HCT116 (cell line): ENCODE measurements at regions not wholly inside any gene's neighbourhood (a gene's known extent, or its start where the extent isn't known, plus 50 kb on each side); places are given as distances from the start of the nearest gene placed in this dataset.

Source experiments
- ATAC-seq: fragments of 200-7000 bp; cut with Tn5 transposase; 2 replicates; pipeline ENCODE4 v1.9.1; 2020; ENCODE audit warnings: mild to moderate bottlenecking, moderate library complexity
- BruUV-seq: library from RNA; stranded (reverse); fragments of 400-500 nt; replicated peaks from 2 replicates; lab custom pipeline; 2021; lab: Mats Ljungman, UMichigan
- CTCF ChIA-PET: fragments of 300-600 bp; sonication (Branson Sonifier 250); formaldehyde crosslinking; loops from one replicate; lab custom pipeline; 2021; ENCODE audit warnings: antibody characterized with exemption; lab: Charles Lee
- POLR2A ChIA-PET: fragments of 300-600, 350-600 bp; sonication (Branson Sonifier 250); formaldehyde crosslinking; loops from one replicate; lab custom pipeline; 2021; ENCODE audit warnings: antibody characterized with exemption; lab: Charles Lee
- RAD21 ChIA-PET, 2 experiments: fragments of 300-600 bp; sonication (Branson Sonifier 250); formaldehyde crosslinking; loops; one replicate each; lab custom pipeline; 2023; ENCODE audit warnings: low total read pairs in 2 of 2; ENCODE audit not compliant: uncharacterized antibody in 2 of 2, unreplicated experiment in 2 of 2, low non-redundant PET in 1 of 2; lab: Charles Lee
- DNase-seq: peaks from one replicate; pipeline ENCODE4 v3.0.0-alpha.2; 2010; ENCODE audit warnings: low read depth, low spot score
- H2AFZ ChIP-seq: fragments of 200-600 bp; shearing (Covaris generic), sonication (generic); 2 replicates; pipeline ENCODE4 v1.6.1; 2017; ENCODE audit warnings: low read depth, mixed run types, mixed read lengths, antibody characterized with exemption, low read length; ENCODE audit not compliant: poor library complexity, severe bottlenecking
- H3K27ac ChIP-seq: 2 replicates; pipeline ENCODE4 v1.5.1; 2012; ENCODE audit warnings: low read depth, low read length
- H3K27me3 ChIP-seq: fragments of 200-600 bp; sonication (generic); 2 replicates; pipeline ENCODE4 v1.6.1; 2016; ENCODE audit warnings: mixed run types, low read length, mixed read lengths; ENCODE audit not compliant: insufficient read depth
- H3K36me3 ChIP-seq, 2 experiments: fragments of 200-500 bp in 1 of 2; fragments of 200-600 bp in 1 of 2; sonication (Bioruptor generic) in 1 of 2; sonication (generic) in 1 of 2; 2 replicates each; pipeline versions ENCODE4 v1.5.1 to v1.6.1; 2014 to 2016; ENCODE audit warnings: low read length in 2 of 2, inconsistent platforms in 1 of 2, mixed read lengths in 1 of 2, mixed run types in 1 of 2; ENCODE audit not compliant: insufficient read depth in 2 of 2, control insufficient read depth in 1 of 2
- H3K4me1 ChIP-seq, 2 experiments: fragments of 200-600 bp in 1 of 2; sonication (generic) in 1 of 2; 2 replicates each; pipeline versions ENCODE4 v1.5.1 to v1.6.1; 2012 to 2017; ENCODE audit warnings: low read length in 2 of 2, inconsistent platforms in 1 of 2, mild to moderate bottlenecking in 1 of 2, mixed read lengths in 1 of 2, mixed run types in 1 of 2, moderate library complexity in 1 of 2; ENCODE audit not compliant: insufficient read depth in 2 of 2, control insufficient read depth in 1 of 2
- H3K4me2 ChIP-seq: fragments of 200-600 bp; sonication (generic); 2 replicates; pipeline ENCODE4 v1.6.1; 2017; ENCODE audit warnings: mixed run types, low read length, mixed read lengths
- H3K4me3 ChIP-seq, 2 experiments: fragments of 200-600 bp in 1 of 2; sonication (generic) in 1 of 2; replicated peaks in 1 of 2; 2 replicates each; pipeline ENCODE4 v1.5.1; 2011 to 2016; ENCODE audit warnings: low read length in 2 of 2, control low read depth in 1 of 2, low read depth in 1 of 2, mild to moderate bottlenecking in 1 of 2, mixed read lengths in 1 of 2, mixed run types in 1 of 2
- H3K79me2 ChIP-seq: fragments of 200-600 bp; sonication (generic); 2 replicates; pipeline ENCODE4 v1.6.1; 2017; ENCODE audit warnings: mild to moderate bottlenecking, mixed run types, low read length, moderate library complexity, mixed read lengths; ENCODE audit not compliant: insufficient read depth
- H3K9ac ChIP-seq: fragments of 200-600 bp; sonication (generic); 2 replicates; pipeline ENCODE4 v1.6.1; 2016; ENCODE audit warnings: low read length, mixed read lengths
- H3K9me2 ChIP-seq: fragments of 200-600 bp; sonication (generic), shearing (Covaris generic); 2 replicates; pipeline ENCODE4 v1.6.1; 2017; ENCODE audit warnings: mixed run types, mild to moderate bottlenecking, moderate library complexity; ENCODE audit not compliant: insufficient read depth
- H3K9me3 ChIP-seq, 2 experiments: fragments of 200-500 bp in 1 of 2; fragments of 200-600 bp in 1 of 2; sonication (Bioruptor generic) in 1 of 2; sonication (generic) in 1 of 2; 2 replicates each; pipeline ENCODE4 v1.6.1; 2014 to 2017; ENCODE audit warnings: low read length in 2 of 2, mixed read lengths in 2 of 2, inconsistent platforms in 1 of 2, low read depth in 1 of 2, mild to moderate bottlenecking in 1 of 2, mixed run types in 1 of 2, moderate library complexity in 1 of 2; ENCODE audit not compliant: control insufficient read depth in 1 of 2, insufficient read depth in 1 of 2
- H4K20me1 ChIP-seq: fragments of 200-600 bp; sonication (generic), shearing (Covaris generic); 2 replicates; pipeline ENCODE4 v1.6.1; 2017; ENCODE audit warnings: mixed run types, mild to moderate bottlenecking, moderate library complexity; ENCODE audit not compliant: insufficient read depth
- CBX3 ChIP-seq: IDR thresholded peaks from 2 replicates; pipeline ENCODE4 v1.6.1; 2012; ENCODE audit warnings: low read depth
- CEBPB ChIP-seq: IDR thresholded peaks from 2 replicates; pipeline ENCODE4 v1.6.1; 2012; ENCODE audit warnings: low read depth
- ELF1 ChIP-seq: IDR thresholded peaks from 2 replicates; pipeline ENCODE4 v1.6.1; 2012; ENCODE audit warnings: low read depth, borderline replicate concordance
- EZH2phosphoT487 ChIP-seq: fragments of 200-600 bp; IDR thresholded peaks from 2 replicates; pipeline ENCODE4 v1.6.1; 2018; ENCODE audit warnings: antibody characterized with exemption, borderline replicate concordance
- FOSL1 ChIP-seq: IDR thresholded peaks from 2 replicates; pipeline ENCODE4 v1.6.1; 2012; ENCODE audit warnings: low read depth
- JUND ChIP-seq: IDR thresholded peaks from 2 replicates; pipeline ENCODE4 v1.6.1; 2012
- POLR2A ChIP-seq: IDR thresholded peaks from 2 replicates; pipeline ENCODE4 v1.7.0; 2011; ENCODE audit warnings: borderline replicate concordance; ENCODE audit not compliant: insufficient read depth, insufficient read length; ENCODE audit errors: extremely low read depth
- POLR2AphosphoS5 ChIP-seq: IDR thresholded peaks from 2 replicates; pipeline ENCODE4 v1.6.1; 2011; ENCODE audit warnings: mild to moderate bottlenecking, low read depth, low read length, moderate library complexity
- SIN3A ChIP-seq: IDR thresholded peaks from 2 replicates; pipeline ENCODE4 v1.6.1; 2012; ENCODE audit warnings: low read depth
- SP1 ChIP-seq: IDR thresholded peaks from 2 replicates; pipeline ENCODE4 v1.6.1; 2012; ENCODE audit warnings: low read depth
- TCF7L2 ChIP-seq: IDR thresholded peaks from 2 replicates; pipeline ENCODE4 v1.7.0; 2011; ENCODE audit warnings: borderline replicate concordance, inconsistent platforms; ENCODE audit not compliant: insufficient read depth, insufficient read length; ENCODE audit errors: extremely low read depth
- ZFX ChIP-seq: fragments of 450-650 bp; IDR thresholded peaks from 2 replicates; pipeline ENCODE4 v1.6.1; 2017
- ZNF274 ChIP-seq: fragments of 200-500 bp; sonication (Bioruptor generic); IDR thresholded peaks from 2 replicates; pipeline ENCODE4 v1.6.1; 2014; ENCODE audit warnings: mild to moderate bottlenecking, low read depth, low read length, inconsistent platforms
- intact Hi-C: fragments of 100-400 bp; cut with micrococcal nuclease; formaldehyde crosslinking; loops from 2 replicates; pipeline ENCODE4 v1.10.0; 2022
- TF ChIP-seq, protein P1 (sequence below): IDR thresholded peaks from 2 replicates; pipeline ENCODE4 v1.6.1; 2012
- TF ChIP-seq, protein P2 (sequence below), 3 experiments: fragments of 200-600 bp in 1 of 3; sonication (generic) in 1 of 3; IDR thresholded peaks in 2 of 3; conservative IDR thresholded peaks in 1 of 3; 2 replicates each; pipeline ENCODE4 v1.5.1; 2012 to 2017; ENCODE audit warnings: low read depth in 2 of 3, low read length in 2 of 3, antibody characterized with exemption in 1 of 3, borderline replicate concordance in 1 of 3, control low read depth in 1 of 3, mild to moderate bottlenecking in 1 of 3, mixed read lengths in 1 of 3, mixed run types in 1 of 3, moderate library complexity in 1 of 3; ENCODE audit not compliant: insufficient read depth in 1 of 3
- TF ChIP-seq, protein P3 (sequence below): IDR thresholded peaks from 2 replicates; pipeline ENCODE4 v1.6.1; 2012

DNA sequence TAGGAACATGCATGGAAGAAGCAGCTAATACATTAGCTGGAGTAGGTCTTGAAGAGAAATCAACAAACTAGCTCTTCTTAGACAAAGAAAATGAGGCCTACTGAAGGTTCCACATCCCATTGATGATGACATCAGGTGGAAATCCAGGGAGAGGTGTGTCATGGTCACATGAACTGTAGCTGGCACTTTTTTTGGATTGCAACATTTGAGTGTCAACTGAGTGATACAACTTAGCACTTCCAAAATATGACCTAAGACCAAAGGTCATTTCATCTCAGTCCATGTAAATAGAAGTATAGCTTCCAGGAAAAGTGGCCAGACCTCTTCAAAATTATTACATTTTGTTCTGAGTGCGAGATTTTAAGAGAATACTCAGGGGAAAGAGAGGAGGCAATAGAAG lies 117.2 kb upstream of the MEIS2 start:
- Histone ChIP-seq H3K4me2 (no peak overlapping the region), H3K9me3 (no peaks in the 10 kb centered on the region), H3K9ac (no peak overlapping the region), H3K79me2 (no peaks in the 10 kb centered on the region), H3K4me1 (no peaks in the 10 kb centered on the region), H3K27me3 (no peaks in the 10 kb centered on the region), H2AFZ (no peak overlapping the region), H3K4me3 (no peak overlapping the region), H3K27ac (no peak overlapping the region), H3K36me3 (no peaks in the 10 kb centered on the region), H3K9me2 (no peaks in the 10 kb centered on the region), H4K20me1 (no peaks in the 10 kb centered on the region)
- DNase-seq (no peak), ATAC-seq (no peak)
- CTCF ChIA-PET = no interaction called here
- RAD21 ChIA-PET = no interaction called here
- intact Hi-C loops = no loop called here
- TF ChIP-seq ZNF274 (no peak), CEBPB (peak; percentile 70; the same call in 1 of the 2 replicates), CBX3 (no peak), SP1 (no peak)
- no TSS peak for BruUV-seq
- POLR2A ChIA-PET = interaction anchor here (1.3 kb wide), 1 partner anchor 11 kb away, joined by 3 read pairs; no protein-coding TSS in a partner anchor

DNA sequence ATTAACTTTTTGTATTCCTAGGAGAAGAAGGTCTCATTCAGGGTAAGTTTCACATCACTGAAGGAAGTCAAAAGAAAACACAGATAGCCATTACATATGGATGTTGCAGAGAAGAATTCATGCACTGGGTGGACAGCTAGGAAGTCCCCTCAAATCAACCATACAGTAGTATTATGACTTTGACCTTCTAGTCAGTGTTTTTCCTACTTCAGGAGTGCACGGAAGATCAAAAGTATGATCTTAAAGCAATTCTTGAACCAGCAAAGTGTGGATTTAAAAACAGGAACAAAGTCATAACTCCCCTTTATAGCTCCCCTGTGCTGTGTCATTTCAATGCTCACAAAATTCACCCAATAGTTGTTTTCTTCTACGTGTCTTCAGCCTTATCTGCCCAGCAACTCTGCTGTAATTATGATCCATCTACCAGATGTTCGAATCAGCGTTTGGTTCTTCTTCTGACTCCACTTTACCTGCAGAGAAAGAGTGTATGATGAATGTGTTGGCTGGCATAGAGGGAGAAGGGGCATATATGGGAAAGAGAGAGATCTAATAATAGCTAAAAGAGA lies 118.1 kb upstream of the MEIS2 start:
- Histone ChIP-seq H3K36me3 (no peaks in the 10 kb centered on the region), H4K20me1 (no peaks in the 10 kb centered on the region), H3K4me2 (no peak overlapping the region), H3K27ac (no peak overlapping the region), H3K27me3 (no peaks in the 10 kb centered on the region), H3K4me3 (no peak overlapping the region), H3K4me1 (no peaks in the 10 kb centered on the region), H3K9me2 (no peaks in the 10 kb centered on the region), H3K9ac (no peak overlapping the region), H3K9me3 (no peaks in the 10 kb centered on the region), H2AFZ (no peak overlapping the region), H3K79me2 (no peaks in the 10 kb centered on the region)
- TF ChIP-seq POLR2AphosphoS5 (no peak), POLR2A (no peak), ZFX (no peak), CEBPB (no peak), FOSL1 (no peak), EZH2phosphoT487 (no peak), SP1 (no peak), CBX3 (no peak), ELF1 (no peak), TCF7L2 (no peak), JUND (no peak), SIN3A (no peak)
- TF ChIP-seq, protein P1, sequence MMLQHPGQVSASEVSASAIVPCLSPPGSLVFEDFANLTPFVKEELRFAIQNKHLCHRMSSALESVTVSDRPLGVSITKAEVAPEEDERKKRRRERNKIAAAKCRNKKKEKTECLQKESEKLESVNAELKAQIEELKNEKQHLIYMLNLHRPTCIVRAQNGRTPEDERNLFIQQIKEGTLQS = no peak
- TF ChIP-seq, protein P2, sequence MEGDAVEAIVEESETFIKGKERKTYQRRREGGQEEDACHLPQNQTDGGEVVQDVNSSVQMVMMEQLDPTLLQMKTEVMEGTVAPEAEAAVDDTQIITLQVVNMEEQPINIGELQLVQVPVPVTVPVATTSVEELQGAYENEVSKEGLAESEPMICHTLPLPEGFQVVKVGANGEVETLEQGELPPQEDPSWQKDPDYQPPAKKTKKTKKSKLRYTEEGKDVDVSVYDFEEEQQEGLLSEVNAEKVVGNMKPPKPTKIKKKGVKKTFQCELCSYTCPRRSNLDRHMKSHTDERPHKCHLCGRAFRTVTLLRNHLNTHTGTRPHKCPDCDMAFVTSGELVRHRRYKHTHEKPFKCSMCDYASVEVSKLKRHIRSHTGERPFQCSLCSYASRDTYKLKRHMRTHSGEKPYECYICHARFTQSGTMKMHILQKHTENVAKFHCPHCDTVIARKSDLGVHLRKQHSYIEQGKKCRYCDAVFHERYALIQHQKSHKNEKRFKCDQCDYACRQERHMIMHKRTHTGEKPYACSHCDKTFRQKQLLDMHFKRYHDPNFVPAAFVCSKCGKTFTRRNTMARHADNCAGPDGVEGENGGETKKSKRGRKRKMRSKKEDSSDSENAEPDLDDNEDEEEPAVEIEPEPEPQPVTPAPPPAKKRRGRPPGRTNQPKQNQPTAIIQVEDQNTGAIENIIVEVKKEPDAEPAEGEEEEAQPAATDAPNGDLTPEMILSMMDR (IDR thresholded peaks at IDR 0.05 in 2 of 3, conservative IDR thresholded peaks at IDR 0.05 in 1 of 3; ENCODE audit: borderline replicate concordance in 1 of 3, insufficient read depth in 1 of 3, low read depth in 2 of 3, low read length in 2 of 3) = no peak
- TF ChIP-seq, protein P3, sequence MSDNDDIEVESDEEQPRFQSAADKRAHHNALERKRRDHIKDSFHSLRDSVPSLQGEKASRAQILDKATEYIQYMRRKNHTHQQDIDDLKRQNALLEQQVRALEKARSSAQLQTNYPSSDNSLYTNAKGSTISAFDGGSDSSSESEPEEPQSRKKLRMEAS = no peak
- ChIA-PET POLR2A (no interaction called here), RAD21 (no interaction called here), CTCF (no interaction called here)
- intact Hi-C loops = no loop called here
- ATAC-seq (no peak), DNase-seq (no peak)
- no TSS peak for BruUV-seq
